Activated CD4-positive, CD25-positive, alpha-beta regulatory T cell treated with anti-CD3 and anti-CD28 coated beads, Interleukin-2, amount 50 U/mL, for 24 hours (primary cell): ENCODE measurements at regions not wholly inside any gene's neighbourhood (a gene's known extent, or its start where the extent isn't known, plus 50 kb on each side); places are given as distances from the start of the nearest gene placed in this dataset.

Experiments
- ATAC-seq, 2 donors: fragments of 150-1000 bp; cut with Tn5 transposase; one replicate each; pipeline ENCODE4 v1.10.0; 2021; ENCODE audit warnings: mild to moderate bottlenecking in 1 of 2, moderate library complexity in 1 of 2

- ATAC-seq = no peak
Observed at GRCh38 chr6:122025104-122025503, 374.3 kb upstream of the HSF2 start.

GRCh38 chr6:122026582-122027369 is 372.7 kb upstream of the HSF2 start:
- no peak for ATAC-seq

- ATAC-seq = no peak
Observed at GRCh38 chr6:122028933-122029522, 370.4 kb upstream of the HSF2 start.

GRCh38 chr6:122033564-122034181 is 365.8 kb upstream of the HSF2 start:
- no peak for ATAC-seq

GRCh38 chr6:122035173-122035572 is 364.3 kb upstream of the HSF2 start:
- no peak for ATAC-seq

- ATAC-seq = no peak
Observed at GRCh38 chr6:122040261-122040660, 359.2 kb upstream of the HSF2 start.

- ATAC-seq = no peak
Observed at GRCh38 chr6:122042380-122042779, 357.1 kb upstream of the HSF2 start.

- no peak for ATAC-seq
Observed at GRCh38 chr6:122042960-122043735, 356.3 kb upstream of the HSF2 start.

- no peak for ATAC-seq
Observed at GRCh38 chr6:122048570-122048969, 350.9 kb upstream of the HSF2 start.

GRCh38 chr6:122049341-122049740 is 350.1 kb upstream of the HSF2 start:
- ATAC-seq = no peak

- ATAC-seq = no peak
Observed at GRCh38 chr6:122050242-122050755, 349.2 kb upstream of the HSF2 start.

GRCh38 chr6:122052346-122052900 is 347.0 kb upstream of the HSF2 start:
- no peak for ATAC-seq

GRCh38 chr6:122059918-122060317 is 339.5 kb upstream of the HSF2 start:
- ATAC-seq = no peak

GRCh38 chr6:122061855-122062254 is 337.6 kb upstream of the HSF2 start:
- ATAC-seq = no peak

- ATAC-seq = no peak
Observed at GRCh38 chr6:122063076-122063475, 336.4 kb upstream of the HSF2 start.

- ATAC-seq = no peak
Observed at GRCh38 chr6:122063761-122064160, 335.7 kb upstream of the HSF2 start.

GRCh38 chr6:122066200-122066599 is 333.3 kb upstream of the HSF2 start:
- no peak for ATAC-seq

- no peak for ATAC-seq
Observed at GRCh38 chr6:122068291-122068769, 331.1 kb upstream of the HSF2 start.

GRCh38 chr6:122069932-122070331 is 329.5 kb upstream of the HSF2 start:
- no peak for ATAC-seq

- ATAC-seq = no peak
Observed at GRCh38 chr6:122072014-122072647, 327.3 kb upstream of the HSF2 start.

GRCh38 chr6:122075084-122075838 is 324.2 kb upstream of the HSF2 start:
- ATAC-seq = no peak
